HG02884 (cell line): ENCODE measurements at regions not wholly inside any gene's neighbourhood (a gene's known extent, or its start where the extent isn't known, plus 50 kb on each side); places are given as distances from the start of the nearest gene placed in this dataset.
"Not testable (repeated sequence)": the region's sequence is repeated elsewhere in the genome, so short reads cannot be mapped to it uniquely, and the experiment has no call there.

Source experiments
- ATAC-seq: cut with Tn5 transposase; IDR thresholded peaks from one replicate; pipeline ENCODE4 v1.9.1; 2021; ENCODE audit warnings: mild to moderate bottlenecking, moderate library complexity; ENCODE audit not compliant: unreplicated experiment

- no peak for ATAC-seq
Observed at GRCh38 chr16:52976539-52977167, 76.0 kb downstream of the CHD9NB start.

- ATAC-seq = no peak
Observed at GRCh38 chr16:52967744-52968143, 85.0 kb downstream of the CHD9NB start.

GRCh38 chr16:52964290-52964689, 88.4 kb downstream of the CHD9NB start:
- ATAC-seq = no peak

GRCh38 chr16:52963855-52964242, 88.8 kb downstream of the CHD9NB start:
- ATAC-seq = no peak

GRCh38 chr16:52963212-52963854, 89.4 kb downstream of the CHD9NB start:
- no peak for ATAC-seq

GRCh38 chr16:52958951-52959350, 93.7 kb downstream of the CHD9NB start:
- no peak for ATAC-seq

- no peak for ATAC-seq
Observed at GRCh38 chr16:52957199-52957598, 95.5 kb downstream of the CHD9NB start.

- no peak for ATAC-seq
Observed at GRCh38 chr16:52956044-52956443, 96.7 kb downstream of the CHD9NB start.

- ATAC-seq = no peak
Observed at GRCh38 chr16:52953215-52953614, 99.5 kb downstream of the CHD9NB start.

- no peak for ATAC-seq
Observed at GRCh38 chr16:52948946-52949345, 103.8 kb downstream of the CHD9NB start.

GRCh38 chr16:52932321-52932720, 120.4 kb downstream of the CHD9NB start:
- no peak for ATAC-seq

GRCh38 chr16:52929478-52930400, 123.0 kb downstream of the CHD9NB start:
- ATAC-seq = no peak

- no peak for ATAC-seq
Observed at GRCh38 chr16:52928955-52929354, 123.7 kb downstream of the CHD9NB start.

- no peak for ATAC-seq
Observed at GRCh38 chr16:52925143-52925542, 127.6 kb downstream of the CHD9NB start.

- no peak for ATAC-seq
Observed at GRCh38 chr16:52924162-52924561, 128.5 kb downstream of the CHD9NB start.

GRCh38 chr16:52921104-52921503, 131.6 kb downstream of the CHD9NB start:
- ATAC-seq = no peak

- no peak for ATAC-seq
Observed at GRCh38 chr16:52920331-52920730, 132.4 kb downstream of the CHD9NB start.

GRCh38 chr16:52914428-52914827, 138.3 kb downstream of the CHD9NB start:
- no peak for ATAC-seq

GRCh38 chr16:52912565-52913173, 140.0 kb downstream of the CHD9NB start:
- ATAC-seq = peak; percentile 71

GRCh38 chr16:52908057-52908456, 144.6 kb downstream of the CHD9NB start:
- ATAC-seq = not testable (repeated sequence)

- no peak for ATAC-seq
Observed at GRCh38 chr16:52906281-52906680, 146.4 kb downstream of the CHD9NB start.
